HL-60 (cell line): ENCODE measurements at regions not wholly inside any gene's neighbourhood (a gene's known extent, or its start where the extent isn't known, plus 50 kb on each side); places are given as distances from the start of the nearest gene placed in this dataset.

Experiments used
- CTCF ChIP-seq: IDR thresholded peaks from one replicate; pipeline ENCODE4 v1.5.1; 2011; ENCODE audit warnings: low read length, control low read depth, inconsistent platforms; ENCODE audit not compliant: insufficient read depth
- GABPA ChIP-seq: IDR thresholded peaks from 2 replicates; pipeline ENCODE4 v1.6.1; 2012; ENCODE audit warnings: low read depth
- POLR2AphosphoS5 ChIP-seq: IDR thresholded peaks from 2 replicates; pipeline ENCODE4 v1.6.1; 2012; ENCODE audit warnings: low read depth
- REST ChIP-seq: IDR thresholded peaks from 2 replicates; pipeline ENCODE4 v1.6.1; 2012; ENCODE audit warnings: low read depth; ENCODE audit not compliant: insufficient replicate concordance
- SPI1 ChIP-seq: IDR thresholded peaks from 2 replicates; pipeline ENCODE4 v1.6.1; 2012; ENCODE audit warnings: low read depth, mild to moderate bottlenecking, borderline replicate concordance

GRCh38 chr4:57191523-57192034 is 81.4 kb upstream of the IGFBP7 start:
- TF ChIP-seq CTCF, result no peak
- TF ChIP-seq POLR2AphosphoS5, result no peak
- no peak for TF ChIP-seq REST
- TF ChIP-seq GABPA, result no peak
- TF ChIP-seq SPI1, result no peak
